ENCODE measurements at regions not wholly inside any gene's neighbourhood (a gene's known extent, or its start where the extent isn't known, plus 50 kb on each side); places are given as distances from the start of the nearest gene placed in this dataset.

DNA sequence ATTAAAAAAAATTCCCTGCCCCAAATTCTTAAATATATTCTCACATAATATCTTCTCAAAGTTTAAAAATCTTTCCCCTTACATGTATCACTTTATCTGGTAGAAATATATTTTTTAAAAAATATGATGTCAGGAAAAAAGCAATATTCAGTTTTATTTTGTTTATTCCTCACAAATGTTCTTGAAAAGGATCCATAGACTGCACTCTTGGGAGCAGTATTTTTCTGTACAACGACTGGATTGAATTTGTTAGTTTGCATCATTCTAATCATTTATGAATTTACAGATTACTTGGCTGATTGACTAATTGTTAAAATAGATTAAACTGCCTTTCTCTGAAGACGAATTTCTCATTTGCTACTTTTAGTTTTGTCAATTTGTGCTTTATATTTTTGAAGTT is 468.1 kb upstream of the NOVA1 start:
- TF ChIP-seq FOXM1 (IDR thresholded peaks at IDR 0.05; ENCODE audit: borderline replicate concordance, low read depth), result no peak
- no peak for TF ChIP-seq MAX (IDR thresholded peaks at IDR 0.05)
- no peak for TF ChIP-seq CEBPB (IDR thresholded peaks at IDR 0.05)
- no peak for TF ChIP-seq CREB1 (IDR thresholded peaks at IDR 0.05; ENCODE audit: low read depth)
- TF ChIP-seq TCF12 (IDR thresholded peaks at IDR 0.05; ENCODE audit: low read depth), result no peak
- no peak for TF ChIP-seq YY1 (IDR thresholded peaks at IDR 0.05; ENCODE audit: low read depth)
- TF ChIP-seq EGR1 (IDR thresholded peaks at IDR 0.05), result no peak
- TF ChIP-seq USF1 (IDR thresholded peaks at IDR 0.05), result no peak
- no peak for TF ChIP-seq NFIC (IDR thresholded peaks at IDR 0.05)
- TF ChIP-seq TAF1 (IDR thresholded peaks at IDR 0.05; ENCODE audit: low read depth), result no peak

DNA sequence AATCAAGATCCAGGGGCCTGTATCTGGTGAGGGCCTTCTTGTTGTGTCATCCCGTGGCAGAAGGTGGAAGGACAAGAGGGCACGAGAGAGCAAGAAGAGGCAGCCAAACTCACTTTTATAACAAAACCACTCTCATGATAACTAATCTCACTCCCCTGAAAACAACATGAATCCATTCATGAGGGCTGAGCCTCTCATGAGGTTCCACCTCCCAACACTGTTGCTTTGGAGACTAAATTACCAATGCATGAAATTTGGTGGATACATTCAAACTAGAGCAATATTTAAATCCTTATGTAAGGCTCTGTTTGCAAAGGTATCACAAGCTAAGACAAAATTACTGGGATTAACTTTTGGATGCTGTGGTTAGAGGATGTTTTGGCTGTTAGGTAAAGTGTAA is 470.1 kb upstream of the NOVA1 start:
- TF ChIP-seq REST (IDR thresholded peaks at IDR 0.05; ENCODE audit: low read depth), result no peak
- TF ChIP-seq TEAD4 (IDR thresholded peaks at IDR 0.05), result no peak
- TF ChIP-seq USF1 (IDR thresholded peaks at IDR 0.05), result no peak
- TF ChIP-seq YY1 (IDR thresholded peaks at IDR 0.05; ENCODE audit: low read depth), result no peak
- TF ChIP-seq TAF1 (IDR thresholded peaks at IDR 0.05; ENCODE audit: low read depth), result no peak
- TF ChIP-seq NFIC (IDR thresholded peaks at IDR 0.05), result no peak
- TF ChIP-seq TCF12 (IDR thresholded peaks at IDR 0.05; ENCODE audit: low read depth), result no peak
- no peak for TF ChIP-seq ZBTB7A (IDR thresholded peaks at IDR 0.05; ENCODE audit: low read depth)
- TF ChIP-seq EP300 (IDR thresholded peaks at IDR 0.05; ENCODE audit: borderline replicate concordance), result no peak
- TF ChIP-seq CEBPB (IDR thresholded peaks at IDR 0.05), result no peak
- TF ChIP-seq MAX (IDR thresholded peaks at IDR 0.05), result no peak
- no peak for TF ChIP-seq CREB1 (IDR thresholded peaks at IDR 0.05; ENCODE audit: low read depth)
- TF ChIP-seq FOXM1 (IDR thresholded peaks at IDR 0.05; ENCODE audit: borderline replicate concordance, low read depth), result no peak
- TF ChIP-seq RAD21 (IDR thresholded peaks at IDR 0.05; ENCODE audit: low read depth), result no peak

GRCh38 chr14:27072589-27072988 is 474.8 kb upstream of the NOVA1 start:
- TF ChIP-seq MAX (IDR thresholded peaks at IDR 0.05) (no peak), FOXM1 (IDR thresholded peaks at IDR 0.05; ENCODE audit: borderline replicate concordance, low read depth) (no peak), EP300 (IDR thresholded peaks at IDR 0.05; ENCODE audit: borderline replicate concordance) (no peak), CREB1 (IDR thresholded peaks at IDR 0.05; ENCODE audit: low read depth) (no peak), EGR1 (IDR thresholded peaks at IDR 0.05) (no peak), USF1 (IDR thresholded peaks at IDR 0.05) (no peak), CEBPB (IDR thresholded peaks at IDR 0.05) (no peak), TAF1 (IDR thresholded peaks at IDR 0.05; ENCODE audit: low read depth) (no peak), RAD21 (IDR thresholded peaks at IDR 0.05; ENCODE audit: low read depth) (no peak), REST (IDR thresholded peaks at IDR 0.05; ENCODE audit: low read depth) (no peak), YY1 (IDR thresholded peaks at IDR 0.05; ENCODE audit: low read depth) (no peak), TCF12 (IDR thresholded peaks at IDR 0.05; ENCODE audit: low read depth) (no peak), TEAD4 (IDR thresholded peaks at IDR 0.05) (no peak), NFIC (IDR thresholded peaks at IDR 0.05) (no peak), ZBTB7A (IDR thresholded peaks at IDR 0.05; ENCODE audit: low read depth) (no peak)

DNA sequence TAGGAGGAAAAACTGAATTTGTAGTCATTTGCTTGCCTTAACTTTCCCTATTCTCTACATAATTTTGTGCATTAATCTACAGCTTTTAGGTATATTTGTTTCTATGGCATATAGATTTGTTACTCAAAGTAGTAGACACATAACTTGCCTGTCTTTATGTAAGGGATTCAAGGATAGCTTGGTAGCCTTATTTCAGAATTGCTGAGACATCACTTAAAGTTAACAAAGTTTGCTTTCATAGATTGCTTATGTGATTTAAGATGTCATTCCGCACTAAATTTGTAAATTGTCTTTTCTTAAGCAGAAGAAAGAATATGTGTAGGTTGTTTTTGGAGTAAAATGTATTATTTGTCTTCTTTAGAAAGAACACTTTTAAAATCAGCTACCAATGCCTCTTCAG is 477.7 kb upstream of the NOVA1 start:
- TF ChIP-seq TAF1 (IDR thresholded peaks at IDR 0.05; ENCODE audit: low read depth), result no peak
- TF ChIP-seq ZBTB7A (IDR thresholded peaks at IDR 0.05; ENCODE audit: low read depth), result no peak
- no peak for TF ChIP-seq EP300 (IDR thresholded peaks at IDR 0.05; ENCODE audit: borderline replicate concordance)
- TF ChIP-seq MAX (IDR thresholded peaks at IDR 0.05), result no peak
- no peak for TF ChIP-seq FOXM1 (IDR thresholded peaks at IDR 0.05; ENCODE audit: borderline replicate concordance, low read depth)
- TF ChIP-seq REST (IDR thresholded peaks at IDR 0.05; ENCODE audit: low read depth), result no peak
